CD14-positive monocyte (primary cell): ENCODE measurements at regions not wholly inside any gene's neighbourhood (a gene's known extent, or its start where the extent isn't known, plus 50 kb on each side); places are given as distances from the start of the nearest gene placed in this dataset.
A peak's percentile ranks its signal among the peaks of the same experiment; 100 is the strongest.

Experiments
- DNase-seq, 3 donors: peaks; one replicate each; pipeline ENCODE4 v3.0.0-alpha.2; 2011 to 2022
- H2AFZ ChIP-seq: 2 replicates; pipeline ENCODE4 v1.6.0; 2012; ENCODE audit warnings: mild to moderate bottlenecking, low read depth, low read length, inconsistent platforms; ENCODE audit not compliant: insufficient read depth, poor library complexity, severe bottlenecking
- H3K27ac ChIP-seq, 2 donors: 1 replicate in 1 of 2; 2 replicates in 1 of 2; pipeline ENCODE4 v1.5.1; 2012 to 2013; ENCODE audit warnings: low read length in 2 of 2, control low read depth in 1 of 2, inconsistent platforms in 1 of 2, low read depth in 1 of 2, mild to moderate bottlenecking in 1 of 2
- H3K27me3 ChIP-seq, 2 donors: one replicate each; pipeline versions ENCODE4 v1.6.0 to v1.6.1; 2011 to 2013; ENCODE audit warnings: low read length in 2 of 2; ENCODE audit not compliant: control insufficient read depth in 2 of 2, insufficient read depth in 2 of 2
- H3K36me3 ChIP-seq, 2 donors: replicated peaks in 1 of 2; 1 replicate in 1 of 2; 2 replicates in 1 of 2; pipeline versions ENCODE4 v1.5.1 to v1.6.1; 2012 to 2013; ENCODE audit warnings: low read length in 2 of 2, control low read depth in 1 of 2, inconsistent platforms in 1 of 2, mild to moderate bottlenecking in 1 of 2; ENCODE audit not compliant: insufficient read depth in 2 of 2, control insufficient read depth in 1 of 2
- H3K4me1 ChIP-seq, 2 donors: 1 replicate in 1 of 2; 2 replicates in 1 of 2; pipeline versions ENCODE4 v1.5.1 to v1.6.1; 2012 to 2013; ENCODE audit warnings: low read length in 2 of 2, control low read depth in 1 of 2, inconsistent platforms in 1 of 2, mild to moderate bottlenecking in 1 of 2, moderate library complexity in 1 of 2; ENCODE audit not compliant: insufficient read depth in 2 of 2, control insufficient read depth in 1 of 2
- H3K4me2 ChIP-seq: replicated peaks from 2 replicates; pipeline ENCODE3; 2012; ENCODE audit warnings: low read length, moderate library complexity, mild to moderate bottlenecking; ENCODE audit not compliant: poor library complexity, severe bottlenecking; ENCODE audit errors: extremely low read depth
- H3K4me3 ChIP-seq, 3 experiments: fragments of 200-600 bp in 1 of 3; sonication (generic) in 1 of 3; replicated peaks in 1 of 3; 1 replicate in 2 of 3; 2 replicates in 1 of 3; pipeline ENCODE4 v1.5.1; 2011 to 2013; ENCODE audit warnings: low read length in 3 of 3, mild to moderate bottlenecking in 3 of 3, control low read depth in 2 of 3, low read depth in 2 of 3, inconsistent platforms in 1 of 3, moderate library complexity in 1 of 3
- H3K79me2 ChIP-seq: 2 replicates; pipeline ENCODE4 v1.6.0; 2012; ENCODE audit warnings: mild to moderate bottlenecking, control low read depth, inconsistent platforms, low read length, moderate library complexity; ENCODE audit not compliant: insufficient read depth
- H3K9ac ChIP-seq: 2 replicates; pipeline ENCODE4 v1.6.0; 2017; ENCODE audit warnings: low read length, mild to moderate bottlenecking; ENCODE audit not compliant: insufficient read depth, poor library complexity, severe bottlenecking
- H3K9me3 ChIP-seq, 2 donors: replicated peaks in 1 of 2; 1 replicate in 1 of 2; 2 replicates in 1 of 2; pipeline versions ENCODE4 v1.5.1 to v1.6.1; 2012 to 2013; ENCODE audit warnings: low read length in 2 of 2, control low read depth in 1 of 2; ENCODE audit not compliant: control insufficient read depth in 1 of 2, insufficient read depth in 1 of 2
- H4K20me1 ChIP-seq: 2 replicates; pipeline ENCODE4 v1.6.0; 2012; ENCODE audit warnings: mild to moderate bottlenecking, low read length, control low read depth, moderate library complexity; ENCODE audit not compliant: insufficient read depth
- H3K27ac Mint-ChIP-seq, 7 donors: one replicate each; pipeline ENCODE4 v1.8.0; 2020; ENCODE audit warnings: mild to moderate bottlenecking in 7 of 7, mixed read lengths in 7 of 7, moderate library complexity in 6 of 7, inconsistent platforms in 2 of 7
- H3K27me3 Mint-ChIP-seq, 3 donors: one replicate each; pipeline ENCODE4 v1.8.0; 2021 to 2022; ENCODE audit warnings: low read depth in 3 of 3, mild to moderate bottlenecking in 3 of 3, mixed read lengths in 3 of 3, moderate library complexity in 3 of 3, inconsistent platforms in 1 of 3
- H3K36me3 Mint-ChIP-seq, 2 donors: one replicate each; pipeline ENCODE4 v1.8.0; 2020; ENCODE audit warnings: mixed read lengths in 2 of 2, inconsistent platforms in 1 of 2, mild to moderate bottlenecking in 1 of 2
- H3K4me1 Mint-ChIP-seq: one replicate; pipeline ENCODE4 v1.8.0; 2020; ENCODE audit warnings: mild to moderate bottlenecking, mixed read lengths
- H3K4me3 Mint-ChIP-seq, 2 donors: one replicate each; pipeline ENCODE4 v1.8.0; 2020; ENCODE audit warnings: mild to moderate bottlenecking in 2 of 2, mixed read lengths in 2 of 2, moderate library complexity in 1 of 2
- H3K9me3 Mint-ChIP-seq, 7 donors: one replicate each; pipeline ENCODE4 v1.8.0; 2020 to 2022; ENCODE audit warnings: mixed read lengths in 7 of 7, mild to moderate bottlenecking in 6 of 7, moderate library complexity in 6 of 7, inconsistent platforms in 2 of 7
- WGBS: methylation state at CpG from one replicate; pipeline ENCODE4 v1.1.5; 2013; ENCODE audit warnings: missing lambda C conversion rate; ENCODE audit not compliant: insufficient coverage; 5-methylcytosine and 5-hydroxymethylcytosine counted together
- intact Hi-C, 2 donors: fragments of 100-400 bp; cut with micrococcal nuclease; formaldehyde crosslinking; loops; one replicate each; pipeline versions ENCODE4 v1.15.0 to v1.15.1; 2023
- TF ChIP-seq, protein P1 (sequence below): fragments of 200-600 bp; IDR thresholded peaks from one replicate; pipeline ENCODE4 v1.8.0; 2022; ENCODE audit warnings: antibody characterized with exemption, mild to moderate bottlenecking

DNA sequence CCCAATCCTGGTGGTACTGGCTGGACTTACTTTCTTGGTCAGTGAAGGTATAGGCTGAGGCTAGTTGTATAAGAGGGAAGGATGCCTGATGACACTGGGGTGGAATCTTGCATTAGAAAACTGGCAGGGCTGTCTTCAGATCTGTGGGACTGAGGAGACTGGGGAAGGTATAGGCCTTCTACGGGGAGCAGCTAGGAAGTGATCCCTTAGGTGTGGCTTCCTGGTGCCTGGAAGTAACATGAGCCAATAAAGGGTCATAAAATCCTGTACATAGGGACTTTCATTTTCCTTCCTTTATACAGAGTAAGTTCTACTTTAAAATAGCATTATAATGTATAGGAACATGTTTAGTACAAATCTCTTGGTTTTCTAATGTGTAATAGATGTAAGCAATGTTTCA is 716.8 kb downstream of the LRFN5 start:
- peaks cover 0 to 5% (median 3%) of the 10 kb centered on the region in 7 donors for H3K9me3 Mint-ChIP-seq
- 0% methylated on average over 1 of the region's 1 CpG for WGBS
- Histone ChIP-seq H3K27ac (peak overlapping the region in 1 of 2 donors; percentile 57), H3K4me2 (peak overlapping the region; percentile 52), H3K9me3 (no peaks in the 10 kb centered on the region), H4K20me1 (no peaks in the 10 kb centered on the region), H3K4me3 (peak overlapping the region in 1 of 3 experiments; percentile 33), H3K79me2 (no peaks in the 10 kb centered on the region), H3K9ac (no peak overlapping the region), H3K27me3 (no peaks in the 10 kb centered on the region), H2AFZ (no peak overlapping the region), H3K36me3 (no peaks in the 10 kb centered on the region), H3K4me1 (peaks cover 26 to 31% of the 10 kb centered on the region in 2 donors)
- H3K4me3 Mint-ChIP-seq = peak overlapping the region in 1 of 2 donors; percentile 64
- no peaks in the 10 kb centered on the region for H3K36me3 Mint-ChIP-seq
- H3K4me1 Mint-ChIP-seq = peaks cover 29% of the 10 kb centered on the region
- TF ChIP-seq, protein P1, sequence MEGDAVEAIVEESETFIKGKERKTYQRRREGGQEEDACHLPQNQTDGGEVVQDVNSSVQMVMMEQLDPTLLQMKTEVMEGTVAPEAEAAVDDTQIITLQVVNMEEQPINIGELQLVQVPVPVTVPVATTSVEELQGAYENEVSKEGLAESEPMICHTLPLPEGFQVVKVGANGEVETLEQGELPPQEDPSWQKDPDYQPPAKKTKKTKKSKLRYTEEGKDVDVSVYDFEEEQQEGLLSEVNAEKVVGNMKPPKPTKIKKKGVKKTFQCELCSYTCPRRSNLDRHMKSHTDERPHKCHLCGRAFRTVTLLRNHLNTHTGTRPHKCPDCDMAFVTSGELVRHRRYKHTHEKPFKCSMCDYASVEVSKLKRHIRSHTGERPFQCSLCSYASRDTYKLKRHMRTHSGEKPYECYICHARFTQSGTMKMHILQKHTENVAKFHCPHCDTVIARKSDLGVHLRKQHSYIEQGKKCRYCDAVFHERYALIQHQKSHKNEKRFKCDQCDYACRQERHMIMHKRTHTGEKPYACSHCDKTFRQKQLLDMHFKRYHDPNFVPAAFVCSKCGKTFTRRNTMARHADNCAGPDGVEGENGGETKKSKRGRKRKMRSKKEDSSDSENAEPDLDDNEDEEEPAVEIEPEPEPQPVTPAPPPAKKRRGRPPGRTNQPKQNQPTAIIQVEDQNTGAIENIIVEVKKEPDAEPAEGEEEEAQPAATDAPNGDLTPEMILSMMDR = no peak
- no peaks in the 10 kb centered on the region for H3K27me3 Mint-ChIP-seq
- no peak for DNase-seq
- H3K27ac Mint-ChIP-seq = peak overlapping the region in 4 of 7 donors; percentile 9 to 52 (median 46)
- intact Hi-C loops = no loop called here

DNA sequence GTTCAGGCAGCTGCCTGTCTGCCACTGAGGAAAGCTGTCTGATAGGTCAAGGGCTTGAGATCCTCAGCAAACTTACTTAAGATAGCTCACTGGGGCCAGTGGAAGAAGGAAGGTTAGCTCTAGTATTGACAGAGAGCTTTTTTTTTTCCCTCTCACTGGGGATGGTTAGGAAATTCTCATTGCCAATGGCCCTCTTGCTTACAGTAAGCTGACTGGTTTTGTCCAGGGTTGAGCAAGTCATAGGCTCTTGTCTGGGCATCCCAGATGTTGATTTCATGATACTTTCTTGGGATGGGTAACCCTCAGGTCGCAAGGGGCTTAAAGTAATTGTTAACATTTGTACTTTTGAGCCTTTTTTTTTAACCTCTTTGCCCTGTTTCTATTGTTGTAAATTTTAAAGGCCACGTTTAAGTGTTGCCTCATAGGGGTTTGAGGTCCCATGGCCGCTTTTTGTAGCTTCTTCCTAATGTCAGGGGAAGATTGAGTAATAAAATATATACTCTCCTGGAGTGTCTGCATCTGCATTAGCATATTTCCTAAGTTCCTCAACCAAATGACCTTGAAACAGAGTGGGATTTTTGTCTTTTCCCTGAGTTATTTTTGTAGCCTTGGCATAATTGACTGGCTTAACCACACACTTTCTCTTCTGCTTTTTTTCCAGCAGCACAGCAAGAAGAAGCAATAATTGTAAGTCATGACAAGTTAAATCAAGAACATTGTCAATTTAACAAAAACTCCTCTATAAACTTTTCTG is 716.0 kb downstream of the LRFN5 start:
- Mint-ChIP-seq H3K27me3 (no peaks in the 10 kb centered on the region), H3K4me3 (peak overlapping the region; percentile 28 to 68), H3K4me1 (peaks cover 29% of the 10 kb centered on the region), H3K36me3 (no peaks in the 10 kb centered on the region), H3K9me3 (peaks cover 0 to 5% (median 3%) of the 10 kb centered on the region in 7 donors), H3K27ac (peak overlapping the region; percentile 12 to 78 (median 52))
- Histone ChIP-seq H3K4me3 (peak overlapping the region in 1 of 3 experiments; percentile 33), H3K4me2 (peak overlapping the region; percentile 52), H3K27me3 (no peaks in the 10 kb centered on the region), H3K79me2 (no peaks in the 10 kb centered on the region), H3K36me3 (no peaks in the 10 kb centered on the region), H4K20me1 (no peaks in the 10 kb centered on the region), H3K9me3 (no peaks in the 10 kb centered on the region), H2AFZ (no peak overlapping the region), H3K9ac (no peak overlapping the region), H3K27ac (peak overlapping the region in 1 of 2 donors; percentile 57), H3K4me1 (peaks cover 26 to 31% of the 10 kb centered on the region in 2 donors)
- 0% methylated on average over 1 of the region's 3 CpGs for WGBS
- intact Hi-C loops = no loop called here
- peak; percentile 1 to 45 (median 33) for DNase-seq
- TF ChIP-seq, protein P1 = no peak
